GM18502 (cell line): ENCODE measurements at regions not wholly inside any gene's neighbourhood (a gene's known extent, or its start where the extent isn't known, plus 50 kb on each side); places are given as distances from the start of the nearest gene placed in this dataset.

ENCODE experiments used
- ATAC-seq: cut with Tn5 transposase; IDR thresholded peaks from one replicate; pipeline ENCODE4 v1.9.1; 2021; ENCODE audit warnings: mild to moderate bottlenecking; ENCODE audit not compliant: unreplicated experiment, poor library complexity

GRCh38 chr6:156582509-156582992, 194.6 kb upstream of the ARID1B start:
- no peak for ATAC-seq

- no peak for ATAC-seq
Observed at GRCh38 chr6:156579564-156579963, 197.6 kb upstream of the ARID1B start.

- ATAC-seq = no peak
Observed at GRCh38 chr6:156577749-156578148, 199.4 kb upstream of the ARID1B start.

GRCh38 chr6:156575361-156575760, 201.8 kb upstream of the ARID1B start:
- no peak for ATAC-seq

GRCh38 chr6:156564807-156565149, 212.4 kb upstream of the ARID1B start:
- ATAC-seq = no peak

GRCh38 chr6:156564127-156564806, 212.9 kb upstream of the ARID1B start:
- ATAC-seq = peak; percentile 97

- ATAC-seq = no peak
Observed at GRCh38 chr6:156563714-156564113, 213.5 kb upstream of the ARID1B start.

- ATAC-seq = no peak
Observed at GRCh38 chr6:156562636-156563035, 214.5 kb upstream of the ARID1B start.

- no peak for ATAC-seq
Observed at GRCh38 chr6:156562019-156562418, 215.2 kb upstream of the ARID1B start.

GRCh38 chr6:156560476-156560875, 216.7 kb upstream of the ARID1B start:
- ATAC-seq = no peak

- ATAC-seq = no peak
Observed at GRCh38 chr6:156559162-156559690, 218.0 kb upstream of the ARID1B start.

GRCh38 chr6:156557911-156558259, 219.3 kb upstream of the ARID1B start:
- no peak for ATAC-seq

- no peak for ATAC-seq
Observed at GRCh38 chr6:156557251-156557910, 219.8 kb upstream of the ARID1B start.

GRCh38 chr6:156556811-156557210, 220.4 kb upstream of the ARID1B start:
- ATAC-seq = no peak

GRCh38 chr6:156555116-156555515, 222.1 kb upstream of the ARID1B start:
- ATAC-seq = no peak

- ATAC-seq = no peak
Observed at GRCh38 chr6:156554160-156554559, 223.0 kb upstream of the ARID1B start.

GRCh38 chr6:156552849-156553248, 224.3 kb upstream of the ARID1B start:
- ATAC-seq = no peak

GRCh38 chr6:156550949-156551348, 226.2 kb upstream of the ARID1B start:
- no peak for ATAC-seq

- ATAC-seq = no peak
Observed at GRCh38 chr6:156545931-156546330, 231.2 kb upstream of the ARID1B start.

- no peak for ATAC-seq
Observed at GRCh38 chr6:156545021-156545420, 232.2 kb upstream of the ARID1B start.

GRCh38 chr6:156544046-156544445, 233.1 kb upstream of the ARID1B start:
- no peak for ATAC-seq

- no peak for ATAC-seq
Observed at GRCh38 chr6:156543431-156543830, 233.7 kb upstream of the ARID1B start.
